IMR-90 (cell line): ENCODE measurements at regions not wholly inside any gene's neighbourhood (a gene's known extent, or its start where the extent isn't known, plus 50 kb on each side); places are given as distances from the start of the nearest gene placed in this dataset.

Source experiments
- ATAC-seq: fragments of 200-7000 bp; cut with Tn5 transposase; 2 replicates; pipeline ENCODE4 v1.9.1; 2020; ENCODE audit warnings: low read depth, mild to moderate bottlenecking, moderate library complexity
- BruUV-seq: library from RNA; stranded (reverse); fragments of 400-500 nt; replicated peaks from 2 replicates; lab custom pipeline; 2021; lab: Mats Ljungman, UMichigan
- CTCF ChIA-PET: fragments of 300-600 bp; formaldehyde crosslinking; extraction: SDS; loops from one replicate; lab custom pipeline; 2021; ENCODE audit warnings: antibody characterized with exemption; lab: Yijun Ruan, JAX
- POLR2A ChIA-PET: fragments of 300-600 bp; sonication (Branson Sonifier 250); formaldehyde crosslinking; loops from one replicate; lab custom pipeline; 2022; ENCODE audit warnings: antibody characterized with exemption; ENCODE audit not compliant: unreplicated experiment; lab: Charles Lee
- DNase-seq: peaks from one replicate; pipeline ENCODE4 v3.0.0; 2013
- H2AFZ ChIP-seq: replicated peaks from 2 replicates; pipeline ENCODE3; 2013; ENCODE audit warnings: low read length, mild to moderate bottlenecking; ENCODE audit not compliant: poor library complexity
- H2AK5ac ChIP-seq: 2 replicates; pipeline ENCODE4 v1.6.1; 2013; ENCODE audit warnings: low read depth, low read length, inconsistent platforms
- H2AK9ac ChIP-seq: replicated peaks from 2 replicates; pipeline ENCODE3; 2013; ENCODE audit warnings: mild to moderate bottlenecking, low read depth, low read length, moderate library complexity; ENCODE audit not compliant: poor library complexity
- H2BK120ac ChIP-seq: 2 replicates; pipeline ENCODE4 v1.6.1; 2013; ENCODE audit warnings: low read depth, low read length, inconsistent platforms
- H2BK15ac ChIP-seq: 3 replicates; pipeline ENCODE4 v1.6.1; 2013; ENCODE audit warnings: low read depth, low read length, inconsistent platforms
- H2BK20ac ChIP-seq: 2 replicates; pipeline ENCODE4 v1.6.1; 2013; ENCODE audit warnings: low read depth, mild to moderate bottlenecking, inconsistent platforms, low read length, moderate library complexity
- H2BK5ac ChIP-seq: 2 replicates; pipeline ENCODE4 v1.6.1; 2013; ENCODE audit warnings: mild to moderate bottlenecking, low read depth, low read length, inconsistent platforms; ENCODE audit not compliant: poor library complexity, severe bottlenecking
- H3K14ac ChIP-seq: replicated peaks from 2 replicates; pipeline ENCODE4 v1.6.1; 2013; ENCODE audit warnings: low read depth, low read length, inconsistent platforms
- H3K18ac ChIP-seq: 2 replicates; pipeline ENCODE4 v1.6.1; 2013; ENCODE audit warnings: low read depth, low read length, control low read depth
- H3K23ac ChIP-seq: 2 replicates; pipeline ENCODE4 v1.6.1; 2013; ENCODE audit warnings: low read depth, low read length, inconsistent platforms
- H3K27ac ChIP-seq: 2 replicates; pipeline ENCODE4 v1.5.1; 2013; ENCODE audit warnings: mild to moderate bottlenecking, control low read depth, low read length; ENCODE audit not compliant: insufficient read depth
- H3K27me3 ChIP-seq: 2 replicates; pipeline ENCODE4 v1.6.1; 2013; ENCODE audit warnings: low read length; ENCODE audit not compliant: control insufficient read depth, insufficient read depth
- H3K36me3 ChIP-seq: 2 replicates; pipeline ENCODE4 v1.6.1; 2013; ENCODE audit warnings: low read length, mixed read lengths; ENCODE audit not compliant: control insufficient read depth, insufficient read depth
- H3K4ac ChIP-seq: 2 replicates; pipeline ENCODE4 v1.6.1; 2013; ENCODE audit warnings: low read depth, low read length, inconsistent platforms
- H3K4me1 ChIP-seq: 2 replicates; pipeline ENCODE4 v1.6.1; 2013; ENCODE audit warnings: low read length, mixed read lengths; ENCODE audit not compliant: control insufficient read depth, insufficient read depth
- H3K4me2 ChIP-seq: 2 replicates; pipeline ENCODE4 v1.6.1; 2013; ENCODE audit warnings: low read depth, mild to moderate bottlenecking, control low read depth, low read length, moderate library complexity
- H3K4me3 ChIP-seq: 2 replicates; pipeline ENCODE4 v1.5.1; 2013; ENCODE audit warnings: low read depth, mild to moderate bottlenecking, control low read depth, low read length, moderate library complexity; ENCODE audit not compliant: insufficient read depth
- H3K56ac ChIP-seq: 2 replicates; pipeline ENCODE4 v1.6.1; 2013; ENCODE audit warnings: low read length, inconsistent platforms; ENCODE audit not compliant: insufficient read depth; ENCODE audit errors: extremely low read depth
- H3K79me1 ChIP-seq, 2 experiments: 2 replicates each; pipeline ENCODE4 v1.6.1; 2013; ENCODE audit warnings: low read length in 2 of 2, inconsistent platforms in 1 of 2, low read depth in 1 of 2
- H3K9ac ChIP-seq: 2 replicates; pipeline ENCODE4 v1.6.1; 2013; ENCODE audit warnings: low read depth, low read length, control low read depth
- H3K9me1 ChIP-seq: 2 replicates; pipeline ENCODE4 v1.6.1; 2013; ENCODE audit warnings: low read length, inconsistent platforms; ENCODE audit not compliant: insufficient read depth
- H3K9me3 ChIP-seq: 2 replicates; pipeline ENCODE4 v1.6.1; 2013; ENCODE audit warnings: low read length; ENCODE audit not compliant: control insufficient read depth, insufficient read depth
- H4K20me1 ChIP-seq: 2 replicates; pipeline ENCODE4 v1.6.1; 2013; ENCODE audit warnings: low read length, inconsistent platforms; ENCODE audit not compliant: insufficient read depth
- H4K5ac ChIP-seq: 2 replicates; pipeline ENCODE4 v1.6.1; 2013; ENCODE audit warnings: mild to moderate bottlenecking, low read depth, low read length, control low read depth
- H4K8ac ChIP-seq, 2 experiments: 2 replicates each; pipeline ENCODE4 v1.6.1; 2013; ENCODE audit warnings: low read depth in 2 of 2, low read length in 2 of 2, control low read depth in 1 of 2, inconsistent platforms in 1 of 2
- H4K91ac ChIP-seq: 2 replicates; pipeline ENCODE4 v1.6.1; 2013; ENCODE audit warnings: low read depth, low read length, inconsistent platforms; ENCODE audit not compliant: insufficient read depth
- CEBPB ChIP-seq: IDR thresholded peaks from 2 replicates; pipeline ENCODE4 v1.6.1; 2012; ENCODE audit warnings: low read depth, low read length, improper control_type of control experiment
- CHD1 ChIP-seq: IDR thresholded peaks from 2 replicates; pipeline ENCODE4 v1.6.1; 2012; ENCODE audit warnings: low read depth, low read length, improper control_type of control experiment
- FOS ChIP-seq: fragments of 150-350 bp; IDR thresholded peaks from 2 replicates; pipeline ENCODE4 v1.6.1; 2016; ENCODE audit warnings: low read depth, low read length
- MAFK ChIP-seq: IDR thresholded peaks from 2 replicates; pipeline ENCODE4 v1.6.1; 2012; ENCODE audit warnings: low read depth, low read length, improper control_type of control experiment
- MAZ ChIP-seq: IDR thresholded peaks from 2 replicates; pipeline ENCODE4 v1.6.1; 2012; ENCODE audit warnings: low read depth, mild to moderate bottlenecking, low read length, improper control_type of control experiment, moderate library complexity, borderline replicate concordance
- MXI1 ChIP-seq: IDR thresholded peaks from 2 replicates; pipeline ENCODE4 v1.6.1; 2012; ENCODE audit warnings: low read depth, mild to moderate bottlenecking, low read length, moderate library complexity, borderline replicate concordance
- NFE2L2 ChIP-seq: fragments of 150-350 bp; IDR thresholded peaks from 2 replicates; pipeline ENCODE4 v1.6.1; 2016; ENCODE audit warnings: low read depth, mild to moderate bottlenecking, low read length
- RAD21 ChIP-seq: IDR thresholded peaks from 2 replicates; pipeline ENCODE4 v1.6.1; 2012; ENCODE audit warnings: low read length, improper control_type of control experiment
- RCOR1 ChIP-seq: IDR thresholded peaks from 2 replicates; pipeline ENCODE4 v1.6.1; 2012; ENCODE audit warnings: mild to moderate bottlenecking, low read length, improper control_type of control experiment; ENCODE audit not compliant: insufficient replicate concordance
- RFX5 ChIP-seq: IDR thresholded peaks from 2 replicates; pipeline ENCODE4 v1.8.0; 2012; ENCODE audit warnings: low read depth, mild to moderate bottlenecking, low read length, moderate library complexity
- SMC3 ChIP-seq: fragments of 150-350 bp; IDR thresholded peaks from 2 replicates; pipeline ENCODE4 v1.6.1; 2016; ENCODE audit warnings: low read depth, mild to moderate bottlenecking, antibody characterized with exemption, low read length, moderate library complexity
- USF2 ChIP-seq: fragments of 150-350 bp; IDR thresholded peaks from 2 replicates; pipeline ENCODE4 v1.6.1; 2017; ENCODE audit warnings: mild to moderate bottlenecking, antibody characterized with exemption, low read length, low read depth
- WGBS, 2 experiments: methylation state at CpG; one replicate each; pipeline versions ENCODE4 v1.1.5 to v1.1.7; 2013; ENCODE audit warnings: missing lambda C conversion rate in 2 of 2; ENCODE audit not compliant: insufficient read length in 1 of 2; ENCODE audit errors: extremely low coverage in 2 of 2; 5-methylcytosine and 5-hydroxymethylcytosine counted together
- dilution Hi-C: fragments of 300-500 bp; cut with HindIII; formaldehyde crosslinking; loops from one replicate; pipeline ENCODE4 v1.14.3; 2018; ENCODE audit warnings: low sequenced_read_pairs; ENCODE audit not compliant: unreplicated experiment
- in situ Hi-C: fragments of 300-500 bp; cut with MboI; formaldehyde crosslinking; loops from 3 replicates; pipeline ENCODE4 v1.14.3; 2019; ENCODE audit warnings: low sequenced_read_pairs, inconsistent platforms, mixed read lengths
- intact Hi-C: fragments of 100-400 bp; cut with micrococcal nuclease; formaldehyde crosslinking; loops from 2 replicates; pipeline ENCODE4 v1.10.0; 2022

GRCh38 chr1:229011022-229011421 is 259.9 kb upstream of the RAB4A start:
- H3K4ac ChIP-seq = no peak overlapping the region
- no peak overlapping the region for H3K18ac ChIP-seq
- CTCF ChIA-PET = no interaction called here
- peaks cover 2% of the 10 kb centered on the region; the same call in 1 of the 2 replicates for H3K27me3 ChIP-seq
- no peak for TF ChIP-seq CHD1
- no peak for TF ChIP-seq RCOR1
- no peak for TF ChIP-seq SMC3
- no peak for TF ChIP-seq FOS
- no peak for TF ChIP-seq MAZ
- no peak for TF ChIP-seq RFX5
- no peak for TF ChIP-seq MAFK
- TF ChIP-seq NFE2L2 = no peak
- TF ChIP-seq USF2 = no peak
- TF ChIP-seq CEBPB = no peak
- no peak for TF ChIP-seq RAD21
- no peak for TF ChIP-seq MXI1
- intact Hi-C loops (no loop called here), in situ Hi-C loops (no loop called here), dilution Hi-C loops (no loop called here)
- POLR2A ChIA-PET = no interaction called here
- H4K8ac ChIP-seq = no peak overlapping the region
- no peak overlapping the region for H2BK15ac ChIP-seq
- no peak overlapping the region for H3K56ac ChIP-seq
- H4K91ac ChIP-seq = no peak overlapping the region
- no peaks in the 10 kb centered on the region for H3K4me1 ChIP-seq
- H3K23ac ChIP-seq = no peak overlapping the region
- H3K9me1 ChIP-seq = no peaks in the 10 kb centered on the region
- no peak overlapping the region for H2AK9ac ChIP-seq
- no peak overlapping the region for H3K14ac ChIP-seq
- no peak overlapping the region for H3K4me3 ChIP-seq
- no peak overlapping the region for H4K5ac ChIP-seq
- H2AFZ ChIP-seq = no peak overlapping the region
- H3K9me3 ChIP-seq = no peaks in the 10 kb centered on the region
- no peak overlapping the region for H2BK5ac ChIP-seq
- no peak overlapping the region for H3K4me2 ChIP-seq
- H3K9ac ChIP-seq = no peak overlapping the region
- DNase-seq (no peak), ATAC-seq (no peak)
- no TSS peak for BruUV-seq
- H3K27ac ChIP-seq = no peak overlapping the region
- no peak overlapping the region for H2BK120ac ChIP-seq
- no CpG with 5 or more reads among the region's 2 CpGs for WGBS, 2 experiments
- H3K79me1 ChIP-seq = no peaks in the 10 kb centered on the region
- H3K36me3 ChIP-seq = no peaks in the 10 kb centered on the region
- no peak overlapping the region for H2AK5ac ChIP-seq
- H4K20me1 ChIP-seq = no peaks in the 10 kb centered on the region
- H2BK20ac ChIP-seq = no peak overlapping the region
